ENCODE measurements at regions not wholly inside any gene's neighbourhood (a gene's known extent, or its start where the extent isn't known, plus 50 kb on each side); places are given as distances from the start of the nearest gene placed in this dataset.
"Not testable (repeated sequence)": the region's sequence is repeated elsewhere in the genome, so short reads cannot be mapped to it uniquely, and the experiment has no call there.

- intact Hi-C loops (cut with DNase I, micrococcal nuclease) = no loop called here
- DNase-seq = no peak
Observed at GRCh38 chr6:74343804-74344203, 647.8 kb downstream of the CD109 start.

GRCh38 chr6:74343321-74343720, 647.3 kb downstream of the CD109 start:
- H3K27me3 Mint-ChIP-seq; intact Hi-C loops (cut with DNase I, micrococcal nuclease); H3K27ac Mint-ChIP-seq; POLR2A ChIA-PET; H3K4me1 Mint-ChIP-seq; H3K4me3 Mint-ChIP-seq; H3K9me3 Mint-ChIP-seq (ENCODE audit: low read depth); H3K36me3 Mint-ChIP-seq (ENCODE audit: low read depth); ATAC-seq; CTCF ChIA-PET; DNase-seq: not testable (repeated sequence)

More at GRCh38 chr6:74343804-74344203, 647.8 kb downstream of the CD109 start:
- ATAC-seq = no peak
- Mint-ChIP-seq H3K4me3 (no peak overlapping the region), H3K27me3 (no peaks in the 10 kb centered on the region), H3K4me1 (no peaks in the 10 kb centered on the region), H3K36me3 (ENCODE audit: low read depth) (no peaks in the 10 kb centered on the region), H3K27ac (no peak overlapping the region), H3K9me3 (ENCODE audit: low read depth) (peaks cover 2% of the 10 kb centered on the region)
- POLR2A ChIA-PET = no interaction called here
- CTCF ChIA-PET = interaction anchor here (0.6 kb wide), 1 partner anchor 341 kb away, joined by 3 read pairs; no protein-coding TSS in a partner anchor

GRCh38 chr6:74334722-74335121, 638.7 kb downstream of the CD109 start:
- no peaks in the 10 kb centered on the region for H3K4me1 Mint-ChIP-seq
- DNase-seq (no peak), ATAC-seq (no peak)
- H3K27ac Mint-ChIP-seq = no peak overlapping the region
- peaks cover 2% of the 10 kb centered on the region for H3K9me3 Mint-ChIP-seq (ENCODE audit: low read depth)
- ChIA-PET POLR2A (no interaction called here), CTCF (no interaction called here)
- no peak overlapping the region for H3K4me3 Mint-ChIP-seq
- no peaks in the 10 kb centered on the region for H3K36me3 Mint-ChIP-seq (ENCODE audit: low read depth)
- intact Hi-C loops (cut with DNase I, micrococcal nuclease) = no loop called here
- H3K27me3 Mint-ChIP-seq = no peaks in the 10 kb centered on the region

- ChIA-PET POLR2A (no interaction called here), CTCF (no interaction called here)
- no peaks in the 10 kb centered on the region for H3K36me3 Mint-ChIP-seq (ENCODE audit: low read depth)
- ATAC-seq (no peak), DNase-seq (no peak)
- no peaks in the 10 kb centered on the region for H3K9me3 Mint-ChIP-seq (ENCODE audit: low read depth)
- no peaks in the 10 kb centered on the region for H3K27me3 Mint-ChIP-seq
- H3K27ac Mint-ChIP-seq = no peak overlapping the region
- intact Hi-C loops (cut with DNase I, micrococcal nuclease) = no loop called here
- H3K4me3 Mint-ChIP-seq = no peak overlapping the region
- H3K4me1 Mint-ChIP-seq = no peaks in the 10 kb centered on the region
Observed at GRCh38 chr6:74333406-74333805, 637.4 kb downstream of the CD109 start.

GRCh38 chr6:74320715-74321114, 624.7 kb downstream of the CD109 start:
- H3K4me1 Mint-ChIP-seq = no peaks in the 10 kb centered on the region
- H3K27me3 Mint-ChIP-seq = no peaks in the 10 kb centered on the region
- no peak overlapping the region for H3K27ac Mint-ChIP-seq
- DNase-seq (no peak), ATAC-seq (no peak)
- no peaks in the 10 kb centered on the region for H3K36me3 Mint-ChIP-seq (ENCODE audit: low read depth)
- H3K9me3 Mint-ChIP-seq (ENCODE audit: low read depth) = no peaks in the 10 kb centered on the region
- intact Hi-C loops (cut with DNase I, micrococcal nuclease) = no loop called here
- POLR2A ChIA-PET = no interaction called here
- CTCF ChIA-PET = no interaction called here
- H3K4me3 Mint-ChIP-seq = no peak overlapping the region

GRCh38 chr6:74320074-74320473, 624.1 kb downstream of the CD109 start:
- Mint-ChIP-seq H3K4me1 (no peaks in the 10 kb centered on the region), H3K27me3 (no peaks in the 10 kb centered on the region), H3K36me3 (ENCODE audit: low read depth) (no peaks in the 10 kb centered on the region), H3K27ac (no peak overlapping the region), H3K9me3 (ENCODE audit: low read depth) (no peaks in the 10 kb centered on the region), H3K4me3 (no peak overlapping the region)
- ChIA-PET CTCF (no interaction called here), POLR2A (no interaction called here)
- no peak for DNase-seq
- intact Hi-C loops (cut with DNase I, micrococcal nuclease) = no loop called here
- ATAC-seq = no peak

GRCh38 chr6:74319292-74319691, 623.3 kb downstream of the CD109 start:
- CTCF ChIA-PET = no interaction called here
- Mint-ChIP-seq H3K27ac (no peak overlapping the region), H3K4me1 (no peaks in the 10 kb centered on the region), H3K9me3 (ENCODE audit: low read depth) (no peaks in the 10 kb centered on the region), H3K4me3 (no peak overlapping the region), H3K36me3 (ENCODE audit: low read depth) (no peaks in the 10 kb centered on the region), H3K27me3 (no peaks in the 10 kb centered on the region)
- intact Hi-C loops (cut with DNase I, micrococcal nuclease) = no loop called here
- DNase-seq (no peak), ATAC-seq (no peak)
- POLR2A ChIA-PET = no interaction called here

- no peaks in the 10 kb centered on the region for H3K27me3 Mint-ChIP-seq
- ATAC-seq = no peak
- POLR2A ChIA-PET = no interaction called here
Observed at GRCh38 chr6:74318738-74319137, 622.7 kb downstream of the CD109 start.

GRCh38 chr6:74312081-74312480, 616.1 kb downstream of the CD109 start:
- no peak overlapping the region for H3K27ac Mint-ChIP-seq
- no peaks in the 10 kb centered on the region for H3K4me1 Mint-ChIP-seq
- CTCF ChIA-PET = no interaction called here
- H3K27me3 Mint-ChIP-seq = no peaks in the 10 kb centered on the region
- POLR2A ChIA-PET = no interaction called here
- intact Hi-C loops (cut with DNase I, micrococcal nuclease) = no loop called here
- ATAC-seq (no peak), DNase-seq (no peak)
- H3K36me3 Mint-ChIP-seq (ENCODE audit: low read depth) = no peaks in the 10 kb centered on the region
- no peaks in the 10 kb centered on the region for H3K9me3 Mint-ChIP-seq (ENCODE audit: low read depth)
- H3K4me3 Mint-ChIP-seq = no peak overlapping the region

More at GRCh38 chr6:74318738-74319137, 622.7 kb downstream of the CD109 start:
- no peaks in the 10 kb centered on the region for H3K4me1 Mint-ChIP-seq
- H3K36me3 Mint-ChIP-seq (ENCODE audit: low read depth) = no peaks in the 10 kb centered on the region
- CTCF ChIA-PET = no interaction called here
- H3K27ac Mint-ChIP-seq = no peak overlapping the region
- no peaks in the 10 kb centered on the region for H3K9me3 Mint-ChIP-seq (ENCODE audit: low read depth)
- H3K4me3 Mint-ChIP-seq = no peak overlapping the region
- intact Hi-C loops (cut with DNase I, micrococcal nuclease) = no loop called here
- DNase-seq = no peak

GRCh38 chr6:74311431-74311830, 615.4 kb downstream of the CD109 start:
- intact Hi-C loops (cut with DNase I, micrococcal nuclease) = no loop called here
- H3K36me3 Mint-ChIP-seq (ENCODE audit: low read depth) = no peaks in the 10 kb centered on the region
- peaks cover 1% of the 10 kb centered on the region for H3K9me3 Mint-ChIP-seq (ENCODE audit: low read depth)
- no peak overlapping the region for H3K4me3 Mint-ChIP-seq
- H3K4me1 Mint-ChIP-seq = no peaks in the 10 kb centered on the region
- CTCF ChIA-PET = no interaction called here
- ATAC-seq (no peak), DNase-seq (no peak)
- H3K27ac Mint-ChIP-seq = no peak overlapping the region
- H3K27me3 Mint-ChIP-seq = no peaks in the 10 kb centered on the region
- POLR2A ChIA-PET = no interaction called here

GRCh38 chr6:74289884-74290283, 593.9 kb downstream of the CD109 start:
- intact Hi-C loops (cut with DNase I, micrococcal nuclease) = no loop called here
- Mint-ChIP-seq H3K36me3 (ENCODE audit: low read depth) (no peaks in the 10 kb centered on the region), H3K4me1 (no peaks in the 10 kb centered on the region), H3K9me3 (ENCODE audit: low read depth) (peaks cover 4% of the 10 kb centered on the region), H3K27ac (no peak overlapping the region), H3K4me3 (no peak overlapping the region), H3K27me3 (no peaks in the 10 kb centered on the region)
- ATAC-seq (no peak), DNase-seq (no peak)
- CTCF ChIA-PET = no interaction called here
- POLR2A ChIA-PET = no interaction called here

- no peak overlapping the region for H3K4me3 Mint-ChIP-seq
- no peaks in the 10 kb centered on the region for H3K27me3 Mint-ChIP-seq
- H3K27ac Mint-ChIP-seq = no peak overlapping the region
- no peak for DNase-seq
- ChIA-PET POLR2A (no interaction called here), CTCF (no interaction called here)
- intact Hi-C loops (cut with DNase I, micrococcal nuclease) = no loop called here
- H3K9me3 Mint-ChIP-seq (ENCODE audit: low read depth) = peaks cover 4% of the 10 kb centered on the region
- no peaks in the 10 kb centered on the region for H3K36me3 Mint-ChIP-seq (ENCODE audit: low read depth)
- ATAC-seq = no peak
- no peaks in the 10 kb centered on the region for H3K4me1 Mint-ChIP-seq
Observed at GRCh38 chr6:74287932-74288331, 591.9 kb downstream of the CD109 start.

- Mint-ChIP-seq H3K4me1 (no peaks in the 10 kb centered on the region), H3K27me3 (no peaks in the 10 kb centered on the region), H3K9me3 (ENCODE audit: low read depth) (peaks cover 4% of the 10 kb centered on the region), H3K4me3 (no peak overlapping the region), H3K36me3 (ENCODE audit: low read depth) (no peaks in the 10 kb centered on the region), H3K27ac (no peak overlapping the region)
- intact Hi-C loops (cut with DNase I, micrococcal nuclease) = no loop called here
- CTCF ChIA-PET = no interaction called here
- DNase-seq = no peak
- no peak for ATAC-seq
- POLR2A ChIA-PET = no interaction called here
Observed at GRCh38 chr6:74287441-74287840, 591.4 kb downstream of the CD109 start.

All from activated CD4-positive, alpha-beta T cell treated with anti-CD3 and anti-CD28 coated beads for 36 hours (primary cell).